ENCODE measurements at regions not wholly inside any gene's neighbourhood (a gene's known extent, or its start where the extent isn't known, plus 50 kb on each side); places are given as distances from the start of the nearest gene placed in this dataset.
"Not testable (repeated sequence)": the region's sequence is repeated elsewhere in the genome, so short reads cannot be mapped to it uniquely, and the experiment has no call there.

GRCh38 chr6:25127076-25127837 is 151.9 kb upstream of the CARMIL1 start:
- FAIRE-seq, result no peak

DNA sequence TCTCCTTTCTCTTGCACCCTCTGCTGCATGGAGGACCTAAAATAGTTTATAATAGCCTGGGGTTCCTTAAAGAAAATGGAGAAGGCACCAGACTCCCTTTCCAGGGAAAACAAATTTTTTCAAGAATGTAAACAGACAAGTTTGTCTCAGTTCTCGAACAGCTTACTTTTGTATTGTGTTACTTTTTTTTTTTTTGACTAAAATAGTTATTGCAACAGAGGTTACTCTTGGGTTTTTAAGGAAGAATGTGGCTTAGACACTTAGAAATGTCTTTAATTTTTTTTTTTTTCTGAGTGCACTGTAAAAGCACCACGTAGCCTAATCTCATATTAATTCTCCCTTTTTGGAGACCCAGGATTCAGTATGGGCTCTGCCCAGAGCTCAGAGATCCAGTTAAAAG is 148.7 kb upstream of the CARMIL1 start:
- FAIRE-seq, result no peak

GRCh38 chr6:25132934-25133333 is 146.2 kb upstream of the CARMIL1 start:
- FAIRE-seq, result no peak

DNA sequence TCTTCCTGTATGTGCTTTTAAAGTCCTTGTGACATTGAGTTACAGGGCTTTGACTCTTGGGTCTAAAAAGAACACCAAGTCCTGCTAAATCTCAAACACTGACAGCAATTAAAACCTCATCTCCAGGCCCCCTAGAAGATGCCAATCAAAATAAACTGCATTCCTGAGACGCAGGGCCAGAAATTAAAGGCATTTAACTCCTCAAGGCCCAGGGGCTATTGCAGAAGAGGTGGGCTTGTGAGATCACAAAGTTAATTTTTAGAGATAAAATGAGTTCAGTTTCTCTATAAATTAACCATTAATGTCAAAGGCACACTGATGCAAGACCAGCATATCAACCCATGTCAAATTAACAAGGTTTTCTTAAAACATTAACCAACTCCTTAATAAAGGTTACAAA is 145.6 kb upstream of the CARMIL1 start:
- FAIRE-seq, result no peak

- no peak for FAIRE-seq
Observed at GRCh38 chr6:25136854-25137253, 142.3 kb upstream of the CARMIL1 start.

DNA sequence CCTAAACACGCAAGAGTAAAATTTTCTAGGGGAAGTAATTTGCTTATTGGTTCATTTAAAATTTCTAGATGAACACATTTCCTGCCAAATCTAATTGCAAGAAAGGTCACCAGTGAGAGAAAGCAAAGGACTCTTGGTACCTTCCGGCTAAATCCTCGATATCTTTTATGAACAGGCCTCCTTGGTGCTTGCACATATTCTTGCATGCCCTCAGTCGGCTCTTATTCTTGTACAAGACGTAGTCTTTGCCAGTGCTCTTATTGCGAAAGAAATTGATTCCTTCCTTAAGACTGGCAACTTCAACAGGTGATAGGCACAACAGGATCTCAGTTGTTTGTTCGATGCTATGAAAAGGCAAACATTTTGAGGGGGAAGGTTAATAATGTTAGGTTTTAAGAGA is 141.7 kb upstream of the CARMIL1 start:
- no peak for FAIRE-seq

DNA sequence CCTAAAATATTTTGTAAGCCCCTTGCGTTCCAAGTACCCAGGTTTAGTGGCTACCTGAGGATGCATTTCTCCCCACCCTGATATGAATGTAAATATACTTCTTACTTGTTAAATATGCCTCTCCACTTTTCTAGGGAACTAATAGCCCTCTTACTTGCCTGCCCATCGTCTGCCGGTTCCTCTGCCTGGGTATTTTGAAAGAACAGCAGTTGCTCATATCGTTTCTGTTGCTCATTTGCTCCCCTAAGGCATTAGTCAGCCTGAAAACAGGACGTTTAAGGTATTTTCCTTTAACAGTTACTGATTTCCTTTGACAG is 141.3 kb upstream of the CARMIL1 start:
- no peak for FAIRE-seq

GRCh38 chr6:25138233-25138933 is 140.8 kb upstream of the CARMIL1 start:
- FAIRE-seq, result no peak

- peak; percentile 9 for FAIRE-seq
Observed at GRCh38 chr6:25138934-25139415, 140.2 kb upstream of the CARMIL1 start.

GRCh38 chr6:25139608-25140007 is 139.6 kb upstream of the CARMIL1 start:
- not testable (repeated sequence) for FAIRE-seq

DNA sequence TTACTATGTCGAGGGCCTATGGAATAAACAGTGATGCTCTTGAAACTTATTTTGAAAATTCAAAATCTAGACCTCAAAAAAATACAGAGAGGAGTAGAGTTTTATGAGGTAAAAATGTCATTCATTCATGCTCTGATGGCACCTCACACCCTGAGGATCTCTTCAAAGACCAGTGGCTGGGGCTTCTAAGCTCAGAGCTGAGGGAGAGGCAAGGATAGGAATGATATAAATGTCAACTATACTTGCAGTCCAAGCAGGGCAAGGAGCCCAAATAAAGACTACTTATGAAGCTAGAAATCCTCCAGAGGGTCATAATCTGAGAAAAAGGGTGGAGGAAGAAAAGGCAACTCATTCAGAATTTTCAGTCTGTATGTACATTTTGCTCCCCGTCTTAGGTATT is 136.7 kb upstream of the CARMIL1 start:
- FAIRE-seq, result no peak

DNA sequence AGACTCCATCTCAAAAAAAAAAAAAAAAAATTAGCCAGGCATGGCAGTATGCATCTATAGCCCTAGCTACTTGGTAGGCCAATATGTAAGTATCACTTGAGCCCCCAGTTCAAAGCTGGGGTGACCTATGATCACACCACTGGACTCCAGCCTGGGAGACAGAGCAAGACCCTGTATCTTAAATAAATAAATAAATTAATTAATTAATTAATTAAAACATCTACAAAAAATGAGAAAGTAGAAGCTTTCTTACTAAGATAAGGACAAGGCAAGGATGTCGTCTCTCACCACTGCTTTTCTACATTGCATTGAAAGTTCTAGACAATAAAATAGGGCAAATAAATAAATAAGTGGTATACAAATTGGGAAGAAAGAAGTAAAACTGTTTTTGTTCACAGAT is 134.3 kb upstream of the CARMIL1 start:
- FAIRE-seq, result no peak

- no peak for FAIRE-seq
Observed at GRCh38 chr6:25147223-25147622, 132.0 kb upstream of the CARMIL1 start.

GRCh38 chr6:25150031-25150430 is 129.1 kb upstream of the CARMIL1 start:
- no peak for FAIRE-seq

DNA sequence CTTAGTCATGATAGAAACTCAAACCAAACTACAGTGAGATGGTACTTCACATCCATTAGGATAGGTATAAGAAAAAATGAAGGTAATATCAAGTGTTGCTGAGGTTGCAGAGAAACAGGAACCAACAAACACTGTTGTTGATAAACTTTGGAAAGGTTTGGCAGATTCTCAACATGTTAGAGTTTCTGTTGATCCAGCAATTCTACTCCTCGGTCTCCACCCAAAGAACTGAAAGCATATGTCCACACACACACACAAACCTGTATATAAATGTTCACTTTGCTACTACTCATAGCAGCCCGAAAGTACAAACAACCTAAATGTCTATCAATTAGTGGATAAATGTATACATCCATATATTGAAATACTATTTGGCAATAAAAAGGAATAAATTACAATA is 128.3 kb upstream of the CARMIL1 start:
- no peak for FAIRE-seq

GRCh38 chr6:25153079-25153478 is 126.1 kb upstream of the CARMIL1 start:
- FAIRE-seq, result no peak

DNA sequence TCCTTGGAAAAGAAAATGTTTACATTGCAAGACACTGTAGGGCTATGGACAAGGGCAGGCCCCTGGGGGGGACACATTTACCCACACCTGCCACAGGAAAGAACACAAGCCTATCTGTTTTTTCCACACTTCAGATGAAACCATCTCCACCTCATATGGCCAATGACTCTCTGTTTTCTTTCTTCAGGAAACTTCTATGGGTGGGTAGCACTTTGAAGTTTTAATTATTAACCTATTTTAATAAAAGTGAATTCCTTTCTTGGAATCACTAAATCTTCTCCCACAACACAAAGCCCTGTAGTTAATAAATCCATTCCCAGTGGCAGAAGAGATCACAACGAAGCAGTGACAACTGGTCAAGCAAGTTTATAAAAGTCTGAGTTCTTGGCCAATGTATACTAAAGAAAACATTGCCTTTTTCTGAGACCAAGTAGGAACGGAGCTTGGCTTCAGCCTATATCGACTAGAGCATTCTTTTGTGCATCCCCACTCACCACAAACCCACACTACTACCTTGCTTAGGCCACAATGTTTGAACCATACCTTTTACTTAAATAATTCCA is 125.1 kb upstream of the CARMIL1 start:
- FAIRE-seq, result no peak

GRCh38 chr6:25155211-25155610 is 124.0 kb upstream of the CARMIL1 start:
- FAIRE-seq, result no peak

GRCh38 chr6:25156123-25156522 is 123.1 kb upstream of the CARMIL1 start:
- FAIRE-seq, result no peak

DNA sequence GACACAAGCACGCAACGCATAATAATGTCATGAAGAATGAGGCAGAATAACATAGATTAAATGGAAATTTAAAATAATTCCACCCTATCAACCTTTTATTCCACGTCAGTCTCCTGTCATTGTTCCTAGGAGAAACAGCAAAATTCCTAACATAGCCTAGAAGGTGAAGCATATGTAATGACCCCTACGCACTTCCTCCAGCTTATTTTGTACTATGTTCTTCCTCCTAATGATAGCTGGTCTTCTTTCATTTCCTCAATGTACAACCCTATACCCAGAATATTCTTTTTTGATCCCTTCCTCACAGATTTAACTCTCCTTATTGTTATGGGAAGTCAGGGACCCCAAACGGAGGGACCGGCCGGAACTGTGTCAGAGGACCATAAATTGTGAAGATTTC is 122.0 kb upstream of the CARMIL1 start:
- no peak for FAIRE-seq

- FAIRE-seq, result no peak
Observed at GRCh38 chr6:25157842-25158241, 121.3 kb upstream of the CARMIL1 start.

DNA sequence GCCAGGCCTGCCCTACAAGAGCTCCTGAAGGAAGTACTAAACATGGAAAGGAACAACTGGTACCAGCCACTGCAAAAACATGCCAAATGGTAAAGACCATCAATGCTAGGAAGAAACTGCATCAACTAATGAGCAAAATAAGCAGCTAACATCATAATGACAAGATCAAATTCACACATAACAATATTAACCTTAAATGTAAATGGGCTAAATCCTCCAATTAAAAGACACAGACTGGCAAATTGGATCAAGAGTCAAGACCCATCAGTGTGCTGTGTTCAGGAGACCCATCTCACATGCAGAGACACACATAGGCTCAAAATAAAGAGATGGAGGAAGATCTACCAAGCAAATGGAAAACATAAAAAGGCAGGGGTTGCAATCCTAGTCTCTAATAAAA is 119.0 kb upstream of the CARMIL1 start:
- not testable (repeated sequence) for FAIRE-seq

DNA sequence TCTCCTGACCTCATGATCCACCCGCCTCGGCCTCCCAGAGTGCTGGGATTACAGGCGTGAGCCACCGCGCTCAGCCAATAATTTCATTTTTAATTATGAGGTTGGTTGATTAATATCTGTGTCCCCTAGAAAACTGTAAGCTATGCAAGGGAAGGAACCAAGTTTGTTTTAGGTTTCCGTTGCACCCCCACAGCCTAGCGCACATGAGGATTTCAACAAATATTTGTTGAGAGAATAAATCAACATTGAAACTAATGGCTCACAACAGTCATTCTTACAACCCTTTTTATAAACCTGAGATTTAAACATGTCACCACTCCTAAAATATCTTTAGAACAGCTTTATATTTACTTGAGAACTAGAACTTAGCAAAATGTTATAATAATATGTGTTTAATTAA is 114.0 kb upstream of the CARMIL1 start:
- FAIRE-seq, result no peak

DNA sequence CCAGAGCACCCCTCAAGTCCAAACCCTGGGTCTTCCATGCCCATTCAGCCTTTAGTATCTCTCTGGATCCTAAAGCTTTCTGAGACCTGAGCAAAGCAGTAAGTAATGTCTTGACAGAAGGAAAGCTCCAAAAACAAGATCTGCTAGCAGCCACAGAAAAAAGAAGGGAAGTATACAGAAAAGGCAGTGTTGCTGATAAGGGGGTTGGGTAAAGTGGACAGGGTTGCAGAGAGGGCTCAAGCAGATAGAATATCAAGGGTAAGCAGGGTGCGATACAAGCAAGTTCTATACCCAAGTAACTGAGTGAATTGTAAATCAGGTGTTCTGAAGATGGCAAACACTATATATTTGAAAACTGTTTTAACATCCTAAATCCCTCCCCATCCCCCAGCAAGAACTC is 113.4 kb upstream of the CARMIL1 start:
- no peak for FAIRE-seq
